ENCODE measurements at regions not wholly inside any gene's neighbourhood (a gene's known extent, or its start where the extent isn't known, plus 50 kb on each side); places are given as distances from the start of the nearest gene placed in this dataset.

DNA sequence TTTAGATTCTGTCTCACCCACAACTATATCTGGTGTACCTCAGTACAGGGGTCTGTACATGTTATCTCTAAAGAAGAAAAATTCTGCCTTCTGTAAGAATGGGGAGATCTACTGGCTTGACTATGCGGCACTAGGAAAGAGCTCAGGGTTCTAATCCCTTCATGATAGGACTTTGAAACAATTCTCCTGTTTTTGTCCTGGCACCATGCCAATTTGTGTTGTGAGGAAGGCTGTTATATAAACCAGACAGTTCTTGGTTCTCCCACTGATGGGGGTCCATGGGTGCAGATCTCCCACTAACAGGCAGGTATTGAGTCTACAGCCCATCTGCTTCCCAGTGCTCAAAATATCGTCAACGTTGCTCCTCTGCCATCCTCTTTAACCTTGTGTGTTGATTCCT lies 883.7 kb downstream of the GALC start:
- TF ChIP-seq POLR2A (IDR thresholded peaks at IDR 0.05), result no peak
- TF ChIP-seq, protein P1, sequence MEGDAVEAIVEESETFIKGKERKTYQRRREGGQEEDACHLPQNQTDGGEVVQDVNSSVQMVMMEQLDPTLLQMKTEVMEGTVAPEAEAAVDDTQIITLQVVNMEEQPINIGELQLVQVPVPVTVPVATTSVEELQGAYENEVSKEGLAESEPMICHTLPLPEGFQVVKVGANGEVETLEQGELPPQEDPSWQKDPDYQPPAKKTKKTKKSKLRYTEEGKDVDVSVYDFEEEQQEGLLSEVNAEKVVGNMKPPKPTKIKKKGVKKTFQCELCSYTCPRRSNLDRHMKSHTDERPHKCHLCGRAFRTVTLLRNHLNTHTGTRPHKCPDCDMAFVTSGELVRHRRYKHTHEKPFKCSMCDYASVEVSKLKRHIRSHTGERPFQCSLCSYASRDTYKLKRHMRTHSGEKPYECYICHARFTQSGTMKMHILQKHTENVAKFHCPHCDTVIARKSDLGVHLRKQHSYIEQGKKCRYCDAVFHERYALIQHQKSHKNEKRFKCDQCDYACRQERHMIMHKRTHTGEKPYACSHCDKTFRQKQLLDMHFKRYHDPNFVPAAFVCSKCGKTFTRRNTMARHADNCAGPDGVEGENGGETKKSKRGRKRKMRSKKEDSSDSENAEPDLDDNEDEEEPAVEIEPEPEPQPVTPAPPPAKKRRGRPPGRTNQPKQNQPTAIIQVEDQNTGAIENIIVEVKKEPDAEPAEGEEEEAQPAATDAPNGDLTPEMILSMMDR (IDR thresholded peaks at IDR 0.05), result no peak

All from adrenal gland (tissue), 5 donors.